EL (cell line): ENCODE measurements at regions not wholly inside any gene's neighbourhood (a gene's known extent, or its start where the extent isn't known, plus 50 kb on each side); places are given as distances from the start of the nearest gene placed in this dataset.

Experiments
- DNase-seq: peaks from one replicate; pipeline ENCODE4 v3.0.0-alpha.2; 2016

DNA sequence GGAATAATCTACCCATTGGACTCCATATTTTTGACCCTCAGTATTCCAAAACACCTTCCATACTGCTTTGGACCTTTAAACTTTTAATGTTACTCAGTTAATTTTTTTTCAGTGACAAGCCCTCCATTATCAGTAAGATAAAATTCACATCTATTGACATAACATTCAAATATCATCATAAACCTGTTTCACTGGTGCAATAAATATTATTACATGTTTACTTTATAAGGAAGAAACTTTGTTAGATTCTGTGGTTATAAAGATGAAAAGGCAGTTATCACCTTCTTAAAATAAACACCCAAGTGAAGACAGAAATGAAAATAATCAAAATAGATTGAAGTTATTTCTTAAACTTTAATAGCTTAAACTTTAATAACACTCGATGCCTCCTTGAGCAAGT, 758.5 kb upstream of the ADGRL2 start:
- no peak for DNase-seq

DNA sequence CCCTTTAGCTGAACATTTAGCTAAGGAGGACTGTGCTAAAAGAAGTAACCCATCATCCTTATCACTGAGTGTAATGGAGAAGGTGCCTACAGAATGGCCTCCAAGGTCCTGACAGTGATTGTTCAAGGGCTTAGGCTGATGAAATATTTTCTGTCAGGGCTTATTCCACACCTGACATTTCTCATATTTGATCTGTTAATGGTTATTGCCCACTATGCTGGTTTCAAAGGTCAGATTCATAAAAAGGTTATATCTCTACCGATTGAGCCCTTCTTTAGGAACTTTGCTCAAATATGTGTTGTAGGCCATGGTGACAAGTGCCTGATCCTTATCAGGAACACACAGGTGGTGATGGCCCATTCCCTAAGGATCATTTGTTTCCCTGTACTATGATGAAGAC, 766.4 kb upstream of the ADGRL2 start:
- no peak for DNase-seq

DNA sequence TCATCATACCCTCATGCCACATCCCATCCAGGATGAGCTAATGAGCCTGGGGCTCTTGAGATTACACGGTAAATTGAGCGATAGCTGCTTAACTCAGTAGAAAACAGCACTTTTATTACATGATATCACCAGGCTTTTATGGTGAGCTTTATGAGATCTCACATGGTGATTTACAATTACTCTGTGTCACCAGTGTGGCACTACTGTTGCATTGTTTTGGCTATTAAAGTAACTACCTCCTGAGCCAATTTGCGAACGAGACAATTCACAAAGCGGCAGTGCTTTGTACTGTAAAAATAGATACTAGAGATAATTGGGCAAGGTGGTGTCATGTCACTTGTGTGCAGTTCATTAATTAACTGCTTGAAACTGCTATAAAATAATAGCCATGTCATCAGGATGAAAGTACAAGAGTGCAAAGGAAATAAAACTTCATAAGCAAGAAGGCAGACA, 767.7 kb upstream of the ADGRL2 start:
- DNase-seq = no peak

DNA sequence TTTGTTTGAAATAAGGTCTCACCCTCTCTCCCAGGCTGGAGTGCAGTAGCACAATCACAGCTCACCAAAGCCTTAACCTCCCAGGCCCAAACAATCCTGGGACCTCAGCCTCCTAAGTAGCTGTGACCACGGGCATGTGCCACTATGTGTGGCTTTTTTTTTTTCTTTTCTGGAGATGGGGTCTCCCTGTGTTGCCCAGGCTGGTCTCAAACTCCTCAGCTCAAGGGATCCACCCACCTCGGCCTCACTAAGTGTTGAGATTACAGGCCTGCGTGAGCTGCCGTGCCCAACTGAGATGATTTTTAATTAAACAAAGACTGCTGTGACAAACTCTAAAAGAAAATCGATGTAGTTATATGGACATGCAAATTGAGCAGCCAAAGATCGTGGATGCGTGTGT, 768.4 kb upstream of the ADGRL2 start:
- DNase-seq = no peak

DNA sequence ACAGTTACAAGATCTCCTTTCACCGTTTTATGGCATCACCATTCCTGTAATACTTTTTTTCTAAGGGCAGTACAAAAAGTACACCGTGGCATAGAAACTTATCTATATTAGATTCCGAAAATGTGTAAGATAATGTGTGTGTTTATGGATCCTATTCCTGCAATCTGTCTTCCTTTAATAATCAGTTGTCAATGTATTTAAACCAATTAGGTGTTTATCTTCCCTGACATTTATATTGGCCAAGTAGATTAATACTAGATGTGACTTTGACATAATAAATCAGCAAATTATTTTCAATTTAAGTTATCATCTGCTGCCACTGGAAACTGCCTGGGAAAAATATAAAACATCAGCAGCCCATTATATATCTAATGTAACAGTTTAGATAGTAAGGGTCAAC, 770.3 kb upstream of the ADGRL2 start:
- no peak for DNase-seq

DNA sequence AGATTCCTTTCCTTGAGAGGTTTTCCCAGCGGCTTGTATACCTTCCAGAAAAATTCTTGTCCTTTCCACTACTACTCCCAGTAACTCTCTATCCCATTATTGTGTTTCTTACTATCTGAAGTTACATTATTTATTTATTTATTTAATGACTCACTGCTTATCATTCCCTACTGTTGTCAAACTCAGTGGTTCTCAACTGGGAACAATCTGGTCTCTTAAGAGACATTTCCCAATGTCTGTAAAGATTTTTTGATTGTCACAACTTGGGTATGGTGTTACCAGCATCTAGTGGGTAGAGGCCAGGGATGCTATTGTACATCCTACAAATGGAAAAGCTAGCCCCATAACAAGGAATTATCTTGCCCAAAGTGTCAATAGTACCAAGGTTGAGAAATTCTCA, 771.5 kb upstream of the ADGRL2 start:
- no peak for DNase-seq

DNA sequence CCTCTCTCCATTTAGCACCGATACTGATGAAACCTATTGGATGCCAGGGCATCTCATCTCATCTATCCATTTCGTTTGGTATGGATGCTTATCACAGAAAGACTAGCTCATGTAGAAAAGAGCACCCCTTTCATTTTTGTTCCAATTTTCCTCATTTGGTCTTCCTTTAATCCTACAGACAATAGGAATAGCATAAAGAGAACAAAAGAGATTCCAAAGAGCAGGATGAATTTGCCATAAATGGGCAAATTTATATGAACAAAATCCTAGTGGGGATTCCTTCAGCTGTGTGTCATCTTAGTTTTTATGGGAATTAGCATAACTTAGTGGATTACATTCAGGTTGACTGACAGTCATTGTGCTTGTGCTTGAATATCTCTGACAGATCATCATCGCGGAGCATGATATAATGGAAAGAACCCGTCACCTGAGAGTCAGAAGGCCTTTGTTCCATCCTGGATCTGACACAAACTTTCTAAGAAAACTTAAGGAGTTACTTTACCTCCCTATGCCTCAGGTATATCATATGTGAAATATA, 777.5 kb upstream of the ADGRL2 start:
- DNase-seq = no peak

DNA sequence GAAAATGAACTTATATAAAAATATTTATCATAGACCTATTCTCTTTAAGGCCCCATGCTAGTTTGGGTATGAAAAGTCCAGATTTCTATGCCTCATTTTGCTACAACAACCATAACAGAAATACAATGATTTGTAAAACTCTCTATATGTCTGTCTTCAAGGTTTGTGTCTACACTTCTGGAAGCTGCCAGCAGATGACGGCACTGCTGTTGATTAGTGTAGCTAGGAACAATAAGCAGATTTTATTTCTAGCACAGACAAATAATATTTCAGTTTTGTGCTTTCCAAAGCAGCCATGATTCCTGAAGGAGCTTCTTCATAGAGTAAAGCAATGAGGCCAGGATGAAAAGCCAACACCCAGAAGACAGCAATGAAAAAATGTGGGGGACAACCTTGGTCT, 779.6 kb upstream of the ADGRL2 start:
- DNase-seq = no peak

DNA sequence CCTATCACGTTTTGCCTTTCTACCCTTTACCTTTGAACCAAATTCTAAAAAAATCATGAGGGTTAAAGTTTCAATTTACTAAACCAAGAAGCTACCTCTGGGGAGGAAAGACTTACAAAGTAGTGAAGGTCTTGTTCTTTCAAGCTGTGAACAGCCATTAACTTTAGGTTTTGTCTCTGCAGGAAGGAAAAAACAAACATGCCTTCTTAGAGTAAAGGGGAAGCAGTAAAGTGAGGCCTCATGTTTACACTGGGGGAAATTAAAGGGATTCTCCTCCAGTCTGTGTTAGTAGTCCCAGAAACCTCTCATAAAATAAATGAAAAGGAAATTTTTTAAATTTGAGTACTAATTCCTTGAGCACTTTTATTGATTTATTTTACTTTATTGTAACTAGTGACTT, 780.2 kb upstream of the ADGRL2 start:
- DNase-seq = no peak

DNA sequence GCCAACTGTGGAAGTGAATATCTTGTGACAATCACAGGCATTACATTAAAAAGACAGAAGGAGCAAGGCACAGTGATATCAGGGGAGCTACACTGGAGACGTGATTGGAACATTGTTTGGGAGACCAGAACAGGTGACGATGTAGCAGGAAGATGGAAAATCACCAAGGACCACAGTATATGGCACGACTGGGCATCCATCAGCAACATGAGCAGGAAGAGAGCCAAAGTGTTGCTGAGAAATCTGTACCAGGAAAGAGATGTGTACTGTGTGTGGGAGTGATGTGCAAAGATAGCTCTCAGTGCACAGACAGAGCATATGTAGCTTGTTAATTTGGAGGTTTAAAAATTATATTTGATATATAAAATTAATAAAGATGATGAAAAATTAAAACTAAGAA, 790.6 kb upstream of the ADGRL2 start:
- DNase-seq = no peak

DNA sequence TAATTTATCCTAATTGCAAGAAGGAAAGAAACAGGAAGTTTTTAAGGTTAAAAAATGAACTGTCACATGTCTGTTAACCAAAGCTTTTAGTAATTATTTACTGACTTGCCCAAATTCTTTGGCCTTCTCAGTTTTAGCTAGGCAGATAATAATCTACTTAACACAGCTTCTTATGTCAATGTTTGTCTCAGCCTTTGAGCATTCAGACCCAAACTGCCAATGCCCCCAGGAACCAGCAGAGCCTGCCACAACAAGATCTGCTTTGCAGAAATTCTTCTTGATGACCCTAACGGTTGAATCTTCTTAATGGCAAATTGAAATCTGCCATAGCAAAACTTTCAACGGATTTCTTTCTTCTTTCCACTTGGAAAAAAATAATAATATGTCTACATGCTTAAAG, 792.4 kb upstream of the ADGRL2 start:
- DNase-seq = no peak

DNA sequence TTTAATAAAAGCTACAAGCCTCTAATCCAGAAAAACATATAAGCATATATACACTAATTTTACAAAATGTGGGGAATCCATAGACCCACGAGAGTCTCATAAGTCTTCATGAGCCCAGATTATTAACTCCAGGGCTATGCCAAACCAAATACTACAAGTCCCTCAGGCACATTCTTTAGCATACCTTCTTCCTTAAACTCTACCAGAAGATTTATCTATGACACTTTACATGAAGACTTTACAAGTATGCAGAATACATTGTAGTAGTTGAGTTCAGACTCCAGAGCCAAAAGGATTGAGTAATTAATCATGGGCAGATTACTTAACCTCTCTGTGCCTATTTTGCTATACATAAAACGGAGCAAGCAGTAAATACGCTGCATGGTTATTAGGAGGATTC, 793.7 kb upstream of the ADGRL2 start:
- DNase-seq = peak; percentile 8

DNA sequence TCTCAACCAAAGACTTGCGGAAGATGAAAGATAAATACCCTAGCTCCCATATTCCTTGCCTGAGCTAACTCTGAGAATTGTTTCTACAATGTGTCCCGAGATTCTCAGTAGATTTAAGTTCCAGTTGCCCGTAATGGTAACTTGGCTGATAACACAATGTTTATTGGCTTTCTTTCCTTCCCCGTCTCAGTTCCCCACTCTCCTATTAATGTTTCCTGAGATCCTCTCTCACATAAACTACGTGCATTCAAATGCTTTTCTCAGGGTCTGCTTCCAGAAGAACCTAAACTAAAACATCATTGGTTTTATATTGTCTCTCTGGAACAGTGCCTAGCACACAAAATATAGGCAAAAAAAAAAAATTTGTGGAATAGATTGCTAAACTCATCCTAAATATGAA, 794.2 kb upstream of the ADGRL2 start:
- DNase-seq = no peak

DNA sequence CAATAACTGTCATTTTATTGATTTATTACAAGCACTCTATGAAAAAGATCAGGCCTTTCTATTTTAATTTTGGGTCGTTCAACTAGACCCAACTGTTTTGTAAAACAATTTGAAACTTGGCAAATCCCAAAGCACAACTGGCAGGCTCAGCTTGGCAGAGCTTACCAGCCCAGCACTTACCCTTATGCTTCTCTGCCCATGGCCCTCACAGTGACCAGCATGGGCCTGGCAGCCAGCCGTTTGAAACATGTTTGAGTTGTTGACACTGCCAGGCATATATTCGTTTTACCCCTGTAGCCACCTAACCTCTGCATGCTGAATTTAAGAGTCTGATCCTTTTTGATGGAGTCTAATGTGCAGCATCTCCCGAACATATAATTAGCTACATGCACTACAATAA, 796.7 kb upstream of the ADGRL2 start:
- no peak for DNase-seq

DNA sequence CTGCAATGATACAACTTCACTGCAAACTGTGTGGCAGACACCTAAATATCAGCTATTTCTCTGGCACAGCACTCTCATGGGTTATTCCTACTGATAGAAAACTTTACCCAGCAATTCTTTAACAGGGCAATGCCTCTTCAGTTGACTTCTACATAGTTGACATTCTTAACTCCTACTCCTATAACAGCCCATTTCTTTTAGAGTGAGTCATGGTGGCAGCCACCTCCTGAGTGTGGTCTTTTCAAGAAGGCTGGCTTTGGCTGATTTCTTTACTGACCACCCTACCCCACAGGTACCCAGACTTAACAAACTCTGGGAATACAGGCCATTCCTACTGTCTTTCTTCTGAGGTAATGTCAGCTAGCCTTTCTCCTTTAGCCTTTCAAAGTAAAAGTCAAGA, 805.8 kb upstream of the ADGRL2 start:
- peak; percentile 3 for DNase-seq

DNA sequence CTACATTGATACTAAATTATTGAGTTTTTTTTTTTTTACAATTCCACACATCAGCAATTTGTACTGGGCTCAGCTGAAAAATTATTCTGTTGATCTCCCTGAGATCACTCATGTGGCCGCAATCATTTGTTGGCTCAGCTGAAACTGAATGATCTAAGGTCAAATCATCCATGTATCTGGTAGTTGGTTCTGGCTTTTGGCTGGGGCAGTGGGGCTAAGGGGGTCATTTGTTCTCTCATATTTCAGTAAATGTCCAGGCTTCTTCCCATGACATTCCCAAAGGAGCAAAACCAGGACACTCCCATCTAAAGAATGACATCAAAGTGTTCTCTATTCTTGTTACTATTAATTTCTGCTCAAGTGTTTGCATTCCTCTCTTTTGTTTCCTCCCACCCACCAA, 806.7 kb upstream of the ADGRL2 start:
- no peak for DNase-seq

DNA sequence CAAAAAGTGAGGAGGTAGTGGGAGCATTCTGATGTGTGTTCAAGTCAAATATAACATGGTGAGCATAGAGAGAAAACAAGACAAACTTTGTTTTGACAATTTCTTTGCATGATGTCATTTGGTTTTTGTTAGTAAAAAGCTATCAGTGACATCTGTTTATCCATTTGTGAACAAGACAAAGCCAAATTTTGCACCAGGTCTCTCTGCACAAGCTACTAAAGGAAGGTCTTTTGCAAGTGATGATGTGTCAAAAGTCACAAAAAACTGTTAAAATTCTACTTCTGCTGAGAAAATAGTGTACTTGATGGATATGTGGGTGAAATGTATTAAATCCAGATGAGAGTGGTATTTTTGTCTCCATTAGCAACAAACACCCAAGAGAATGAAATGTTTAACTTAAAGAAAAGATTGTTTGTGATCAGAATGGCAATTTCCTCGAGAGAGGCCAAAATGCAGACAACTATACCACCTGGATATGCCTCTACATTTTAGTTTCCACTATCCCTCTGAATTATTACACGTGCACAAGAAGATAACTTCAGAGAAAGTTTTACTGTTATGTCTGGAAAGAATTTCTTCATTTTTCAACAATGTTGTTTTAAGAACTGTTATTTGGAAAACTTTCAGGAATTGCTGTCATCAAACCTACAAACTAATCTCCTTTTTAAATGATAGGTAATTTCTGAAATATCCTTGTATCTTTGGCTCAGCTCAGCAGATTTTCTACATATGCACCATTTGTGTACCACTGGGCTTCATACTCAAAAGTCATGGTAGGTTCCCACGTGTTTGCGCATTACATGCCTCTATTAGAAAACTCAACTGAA, 807.4 kb upstream of the ADGRL2 start:
- DNase-seq = no peak

DNA sequence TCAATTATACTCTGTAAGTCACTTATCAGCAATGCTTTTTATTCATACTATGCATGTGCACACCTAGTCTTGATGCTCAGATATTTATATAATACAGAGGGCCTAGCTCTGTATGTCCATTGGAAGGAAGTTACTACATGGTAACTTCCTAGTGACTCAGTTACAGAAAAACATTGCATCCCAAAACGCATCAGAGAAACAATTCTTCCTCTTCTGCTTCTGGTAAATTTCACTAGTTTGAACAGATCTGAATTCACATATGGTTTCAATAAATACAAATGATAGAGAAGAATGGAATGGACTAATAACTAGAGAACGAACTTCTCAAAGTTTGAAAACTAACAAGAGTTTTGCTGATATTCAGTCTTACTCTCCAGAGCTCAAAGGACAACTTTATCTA, 811.3 kb upstream of the ADGRL2 start:
- DNase-seq = no peak

DNA sequence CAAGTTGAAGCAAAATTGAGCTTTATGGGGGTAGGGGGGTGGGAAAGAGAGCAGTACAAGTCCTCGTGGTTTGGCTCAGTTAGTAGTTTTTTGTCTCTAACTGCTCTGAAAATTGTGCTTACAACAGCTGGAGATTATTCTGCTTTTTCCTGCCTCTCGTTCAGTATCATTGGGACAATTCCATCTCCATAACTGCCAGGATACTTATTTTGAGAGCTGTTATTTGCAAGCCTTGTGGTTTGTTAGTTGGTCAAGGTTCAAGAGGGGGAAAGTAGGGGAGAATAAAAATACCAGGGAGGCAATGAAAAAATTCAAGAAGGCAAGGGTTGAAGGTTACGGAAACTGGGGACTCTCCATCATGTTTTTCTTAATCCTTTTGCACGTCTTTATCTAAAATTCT, 811.8 kb upstream of the ADGRL2 start:
- no peak for DNase-seq

DNA sequence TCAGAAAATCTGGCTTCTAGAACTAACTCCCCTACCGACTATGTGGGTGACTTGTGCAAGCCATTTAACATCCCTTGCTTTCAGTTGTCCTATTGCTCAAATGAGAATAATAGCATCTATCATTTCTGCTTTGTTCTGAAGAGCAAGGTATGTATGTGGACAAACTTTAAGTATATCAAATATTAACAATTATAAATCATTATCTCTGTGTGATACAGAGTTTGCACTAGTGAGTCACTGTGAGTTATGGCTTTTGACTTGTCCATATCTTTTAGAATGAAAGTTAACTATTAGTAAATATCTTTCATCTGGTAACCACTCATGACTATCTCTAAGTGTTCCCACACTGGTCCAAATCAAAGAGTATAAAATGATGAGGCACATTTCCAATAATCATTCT, 812.9 kb upstream of the ADGRL2 start:
- no peak for DNase-seq

DNA sequence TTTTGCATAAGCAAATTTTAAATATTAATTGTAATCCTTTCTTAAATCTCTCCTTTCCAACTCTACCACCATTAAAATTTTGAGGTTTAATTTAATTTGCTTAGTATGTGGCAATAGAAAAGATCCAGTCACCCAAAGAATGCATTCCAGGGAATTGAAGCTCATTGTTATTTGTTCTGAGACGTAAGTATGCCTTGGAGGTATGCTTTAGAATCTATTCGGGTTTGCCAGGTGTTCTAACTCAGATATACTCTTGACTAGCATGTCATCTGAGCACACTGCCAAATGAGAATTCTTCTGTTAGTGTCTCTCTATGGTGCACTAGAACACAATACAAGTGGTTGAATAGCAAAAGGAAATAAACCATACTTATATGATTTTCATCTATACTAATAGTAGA, 813.6 kb upstream of the ADGRL2 start:
- no peak for DNase-seq

DNA sequence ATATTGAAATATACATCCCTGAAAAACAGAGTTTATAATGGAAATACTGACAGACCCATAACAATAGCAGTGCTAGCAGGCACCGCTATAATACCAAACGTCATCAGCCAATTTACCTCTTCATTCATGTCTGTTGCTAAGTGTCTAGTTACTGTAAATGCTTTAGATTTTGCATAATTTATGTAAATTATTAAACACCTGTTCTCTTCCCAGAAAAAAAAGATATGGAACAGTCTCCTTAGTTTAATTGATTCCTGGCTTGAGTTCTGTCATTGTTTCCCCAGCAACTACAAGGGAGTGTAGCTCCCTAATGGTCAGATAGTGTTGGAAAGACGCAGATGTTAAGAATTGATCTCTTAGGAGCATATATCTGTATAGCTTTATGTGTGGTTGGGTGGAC, 817.9 kb upstream of the ADGRL2 start:
- DNase-seq = no peak

DNA sequence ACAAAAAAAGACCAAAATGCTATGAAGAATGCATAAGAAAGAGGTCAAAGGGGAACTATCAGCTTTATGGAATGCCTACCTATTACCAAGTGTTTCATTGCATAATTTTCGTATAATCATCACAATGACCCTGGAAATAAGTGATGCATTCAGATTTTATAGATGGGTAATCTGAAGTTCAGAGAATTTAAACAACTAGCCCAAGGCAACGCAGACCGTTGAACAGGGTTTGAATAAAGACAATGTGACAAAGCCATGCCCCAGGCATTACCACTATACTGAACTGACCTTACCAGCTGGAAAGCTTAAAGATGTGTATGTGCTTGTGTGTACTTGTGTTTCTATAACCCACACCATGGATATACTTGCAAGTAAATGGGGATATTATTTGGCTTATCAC, 827.6 kb upstream of the ADGRL2 start:
- no peak for DNase-seq

DNA sequence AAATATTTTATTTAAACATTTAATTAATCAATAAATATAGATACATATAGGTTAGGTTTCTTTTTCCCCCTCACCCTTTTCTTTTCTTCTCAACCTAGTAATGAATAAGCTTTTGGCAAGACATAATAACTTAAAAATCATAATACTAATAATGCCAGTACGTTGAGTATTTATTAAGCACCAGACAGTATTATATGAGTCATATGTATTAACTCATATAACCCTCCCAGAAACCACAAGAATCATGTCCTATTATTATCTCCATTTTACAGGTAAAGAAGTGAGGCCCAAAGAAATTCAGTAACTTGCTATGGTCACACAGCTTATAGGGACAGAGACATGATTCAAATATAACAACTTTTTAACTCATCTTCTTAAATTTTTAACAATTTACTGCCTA, 834.5 kb upstream of the ADGRL2 start:
- no peak for DNase-seq

DNA sequence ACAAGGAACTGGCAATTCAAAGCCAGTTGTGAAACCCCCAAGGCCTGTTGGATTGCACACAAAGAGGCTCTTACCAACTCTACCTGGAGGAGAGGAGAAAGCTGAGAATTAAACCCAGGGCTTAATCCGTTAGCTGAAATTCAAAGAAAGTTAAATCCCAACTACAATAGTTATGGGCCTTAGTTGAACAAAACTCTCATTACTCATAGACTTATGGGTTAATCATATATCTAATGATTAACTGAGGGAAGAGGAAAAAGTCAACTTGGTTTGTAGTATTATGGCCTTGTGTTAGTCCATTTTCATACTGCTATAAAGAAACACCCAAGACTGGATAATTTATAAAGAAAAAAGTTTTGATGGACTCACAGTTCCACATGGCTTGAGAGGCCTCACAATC, 838.2 kb upstream of the ADGRL2 start:
- DNase-seq = no peak
